SK-N-SH treated with all-trans-retinoic acid at 6 μM for 48 hours (cell line): ENCODE measurements at regions not wholly inside any gene's neighbourhood (a gene's known extent, or its start where the extent isn't known, plus 50 kb on each side); places are given as distances from the start of the nearest gene placed in this dataset.
"Not testable (repeated sequence)": the region's sequence is repeated elsewhere in the genome, so short reads cannot be mapped to it uniquely, and the experiment has no call there.

Experiments used
- ATAC-seq: fragments of 200-7000 bp; cut with Tn5 transposase; 3 replicates; pipeline ENCODE4 v1.9.1; 2020; ENCODE audit warnings: mild to moderate bottlenecking, moderate library complexity
- ARNTL ChIP-seq: fragments of 450-650 bp; formaldehyde crosslinking; IDR thresholded peaks from 2 replicates; pipeline ENCODE4 v1.5.0; 2020; ENCODE audit warnings: low read depth, mild to moderate bottlenecking, moderate library complexity, borderline replicate concordance
- BACH2 ChIP-seq: fragments of 250-450 bp; sonication (Bioruptor Pico); IDR thresholded peaks from 2 replicates; pipeline ENCODE4 v1.9.0; 2021; ENCODE audit warnings: mild to moderate bottlenecking, borderline replicate concordance
- CSDC2 ChIP-seq: fragments of 250-450 bp; sonication (Bioruptor Pico); IDR thresholded peaks from 2 replicates; pipeline ENCODE4 v1.5.0; 2020; ENCODE audit warnings: mild to moderate bottlenecking, moderate library complexity
- ESRRG ChIP-seq: fragments of 250-450 bp; sonication (Bioruptor Pico); IDR thresholded peaks from 2 replicates; pipeline ENCODE4 v1.6.1; 2021; ENCODE audit warnings: mild to moderate bottlenecking
- ISL1 ChIP-seq: fragments of 250-450 bp; sonication (Bioruptor Pico); IDR thresholded peaks from 2 replicates; pipeline ENCODE4 v2.1.2; 2022; ENCODE audit warnings: mild to moderate bottlenecking, moderate library complexity
- OSR1 ChIP-seq: fragments of 250-450 bp; sonication (Bioruptor Pico); IDR thresholded peaks from 2 replicates; pipeline ENCODE4 v1.8.0; 2022; ENCODE audit warnings: moderate library complexity, mild to moderate bottlenecking, inconsistent platforms
- PPARA ChIP-seq: fragments of 250-450 bp; sonication (Bioruptor Pico); IDR thresholded peaks from 2 replicates; pipeline ENCODE4 v1.5.0; 2020; ENCODE audit warnings: mild to moderate bottlenecking, borderline replicate concordance
- RARB ChIP-seq: fragments of 250-450 bp; sonication (Bioruptor Pico); IDR thresholded peaks from 2 replicates; pipeline ENCODE4 v1.8.0; 2021; ENCODE audit warnings: mild to moderate bottlenecking, moderate library complexity
- TCF4 ChIP-seq: fragments of 250-450 bp; sonication (Bioruptor Pico); IDR thresholded peaks from 2 replicates; pipeline ENCODE4 v1.8.0; 2021; ENCODE audit warnings: mild to moderate bottlenecking, moderate library complexity, borderline replicate concordance
- TOX ChIP-seq: fragments of 250-450 bp; sonication (Bioruptor Pico); IDR thresholded peaks from 2 replicates; pipeline ENCODE4 v1.8.0; 2021; ENCODE audit warnings: mild to moderate bottlenecking, moderate library complexity, borderline replicate concordance
- ZC3H10 ChIP-seq: fragments of 250-450 bp; sonication (Bioruptor Pico); IDR thresholded peaks from 2 replicates; pipeline ENCODE4 v1.5.1; 2021; ENCODE audit warnings: mild to moderate bottlenecking, moderate library complexity
- ZFP30 ChIP-seq: fragments of 450-650 bp; formaldehyde crosslinking; IDR thresholded peaks from 2 replicates; pipeline ENCODE4 v1.5.0; 2022; ENCODE audit warnings: mild to moderate bottlenecking, moderate library complexity
- ZNF565 ChIP-seq: fragments of 450-650 bp; formaldehyde crosslinking; conservative IDR thresholded peaks from 2 replicates; pipeline ENCODE4 v1.5.0; 2020; ENCODE audit warnings: low read depth, mild to moderate bottlenecking, moderate library complexity
- ZNF8 ChIP-seq: fragments of 450-650 bp; formaldehyde crosslinking; IDR thresholded peaks from 2 replicates; pipeline ENCODE4 v1.5.0; 2020; ENCODE audit warnings: mild to moderate bottlenecking, moderate library complexity
- TF ChIP-seq, protein P1 (sequence below): fragments of 250-450 bp; sonication (Bioruptor Pico); IDR thresholded peaks from 2 replicates; pipeline ENCODE4 v1.8.0; 2021; ENCODE audit warnings: low read depth, mild to moderate bottlenecking, moderate library complexity, borderline replicate concordance
- TF ChIP-seq, protein P2 (sequence below): fragments of 250-450 bp; sonication (Bioruptor Pico); IDR thresholded peaks from 2 replicates; pipeline ENCODE4 v1.8.0; 2020; ENCODE audit warnings: mild to moderate bottlenecking, moderate library complexity, borderline replicate concordance
- TF ChIP-seq, protein P3 (sequence below): fragments of 250-450 bp; sonication (Bioruptor Pico); IDR thresholded peaks from 2 replicates; pipeline ENCODE4 v1.5.1; 2021; ENCODE audit warnings: mild to moderate bottlenecking, moderate library complexity
- TF ChIP-seq, protein P4 (sequence below): fragments of 250-450 bp; sonication (Bioruptor Pico); IDR thresholded peaks from 2 replicates; pipeline ENCODE4 v1.5.1; 2020; ENCODE audit warnings: low read depth, mild to moderate bottlenecking, moderate library complexity
- TF ChIP-seq, protein P5 (sequence below): fragments of 250-450 bp; sonication (Bioruptor Pico); IDR thresholded peaks from 2 replicates; pipeline ENCODE4 v1.5.0; 2020; ENCODE audit warnings: mild to moderate bottlenecking, moderate library complexity

DNA sequence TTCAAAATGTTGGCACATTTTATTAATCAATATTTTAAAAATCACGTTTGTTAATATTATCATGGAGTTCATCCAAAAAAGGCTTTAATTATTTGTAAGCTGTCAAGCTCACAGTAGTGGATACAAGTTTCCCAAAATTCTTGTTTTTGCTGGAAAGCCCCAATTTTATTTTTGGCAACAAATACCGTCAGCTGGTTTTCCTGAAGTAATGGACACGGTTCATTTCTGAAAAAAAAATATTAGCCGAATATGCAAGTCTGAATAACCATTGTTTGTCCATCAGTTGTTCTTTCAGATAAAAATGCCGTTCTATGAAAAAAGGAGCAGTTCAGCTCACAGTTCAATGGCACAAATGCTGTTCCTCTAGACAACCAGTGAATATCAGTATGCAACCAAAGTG, 101.5 kb upstream of the RAI14 start (continued):
- TF ChIP-seq ZNF8 (CRISPR knock-in tag) (no peak), BACH2 (CRISPR knock-in tag) (no peak), CSDC2 (CRISPR knock-in tag) (no peak), ISL1 (CRISPR knock-in tag) (no peak), TOX (no peak)
- TF ChIP-seq, protein P1, sequence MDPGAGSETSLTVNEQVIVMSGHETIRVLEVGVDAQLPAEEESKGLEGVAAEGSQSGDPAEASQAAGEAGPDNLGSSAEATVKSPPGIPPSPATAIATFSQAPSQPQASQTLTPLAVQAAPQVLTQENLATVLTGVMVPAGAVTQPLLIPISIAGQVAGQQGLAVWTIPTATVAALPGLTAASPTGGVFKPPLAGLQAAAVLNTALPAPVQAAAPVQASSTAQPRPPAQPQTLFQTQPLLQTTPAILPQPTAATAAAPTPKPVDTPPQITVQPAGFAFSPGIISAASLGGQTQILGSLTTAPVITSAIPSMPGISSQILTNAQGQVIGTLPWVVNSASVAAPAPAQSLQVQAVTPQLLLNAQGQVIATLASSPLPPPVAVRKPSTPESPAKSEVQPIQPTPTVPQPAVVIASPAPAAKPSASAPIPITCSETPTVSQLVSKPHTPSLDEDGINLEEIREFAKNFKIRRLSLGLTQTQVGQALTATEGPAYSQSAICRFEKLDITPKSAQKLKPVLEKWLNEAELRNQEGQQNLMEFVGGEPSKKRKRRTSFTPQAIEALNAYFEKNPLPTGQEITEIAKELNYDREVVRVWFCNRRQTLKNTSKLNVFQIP (CRISPR knock-in tag), result no peak
- TF ChIP-seq, protein P2, sequence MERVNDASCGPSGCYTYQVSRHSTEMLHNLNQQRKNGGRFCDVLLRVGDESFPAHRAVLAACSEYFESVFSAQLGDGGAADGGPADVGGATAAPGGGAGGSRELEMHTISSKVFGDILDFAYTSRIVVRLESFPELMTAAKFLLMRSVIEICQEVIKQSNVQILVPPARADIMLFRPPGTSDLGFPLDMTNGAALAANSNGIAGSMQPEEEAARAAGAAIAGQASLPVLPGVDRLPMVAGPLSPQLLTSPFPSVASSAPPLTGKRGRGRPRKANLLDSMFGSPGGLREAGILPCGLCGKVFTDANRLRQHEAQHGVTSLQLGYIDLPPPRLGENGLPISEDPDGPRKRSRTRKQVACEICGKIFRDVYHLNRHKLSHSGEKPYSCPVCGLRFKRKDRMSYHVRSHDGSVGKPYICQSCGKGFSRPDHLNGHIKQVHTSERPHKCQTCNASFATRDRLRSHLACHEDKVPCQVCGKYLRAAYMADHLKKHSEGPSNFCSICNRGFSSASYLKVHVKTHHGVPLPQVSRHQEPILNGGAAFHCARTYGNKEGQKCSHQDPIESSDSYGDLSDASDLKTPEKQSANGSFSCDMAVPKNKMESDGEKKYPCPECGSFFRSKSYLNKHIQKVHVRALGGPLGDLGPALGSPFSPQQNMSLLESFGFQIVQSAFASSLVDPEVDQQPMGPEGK, result no peak

DNA sequence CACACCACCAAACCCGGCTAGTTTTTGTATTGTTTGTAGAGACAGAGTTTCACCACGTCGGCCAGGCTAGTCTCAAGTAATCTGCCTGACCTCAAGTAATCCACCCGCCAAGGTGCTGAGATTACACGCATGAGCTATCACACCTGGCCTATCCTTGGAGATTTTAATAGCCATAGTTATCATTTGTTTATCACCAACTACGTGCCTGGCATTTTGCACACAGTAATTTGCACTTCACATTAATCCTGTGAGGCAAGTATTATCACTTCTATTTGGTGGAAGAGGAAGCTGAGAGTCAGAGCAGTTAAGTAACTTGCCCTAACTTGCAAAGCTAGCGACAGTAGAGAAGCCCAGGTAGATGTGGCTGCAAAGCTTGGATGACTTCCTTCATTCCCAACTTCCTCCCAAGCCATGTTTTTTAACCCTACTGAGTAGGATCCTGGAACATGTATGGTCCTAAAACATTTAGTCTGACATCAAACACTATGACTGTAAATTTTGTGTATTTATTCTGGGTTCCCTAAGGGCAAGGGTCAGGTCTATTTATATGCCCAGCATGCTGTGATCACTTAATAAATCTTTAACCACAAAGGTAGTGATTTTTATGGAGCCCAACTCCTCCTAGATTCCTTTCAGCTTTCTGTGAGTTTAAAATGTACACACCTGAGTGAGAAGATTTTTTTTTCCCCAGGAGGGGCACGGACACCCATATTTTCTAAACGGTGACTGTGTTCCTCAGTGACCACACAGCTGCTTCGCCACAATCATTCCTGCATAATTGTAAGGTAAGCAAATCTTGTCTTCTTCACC, 100.2 kb upstream of the RAI14 start:
- no peak for TF ChIP-seq PPARA
- no peak for TF ChIP-seq ARNTL (CRISPR knock-in tag)
- TF ChIP-seq OSR1 (CRISPR knock-in tag), result no peak
- TF ChIP-seq ISL1 (CRISPR knock-in tag), result no peak
- TF ChIP-seq TOX, result no peak
- TF ChIP-seq, protein P2, result no peak
- TF ChIP-seq ESRRG (CRISPR knock-in tag), result no peak
- TF ChIP-seq, protein P3, sequence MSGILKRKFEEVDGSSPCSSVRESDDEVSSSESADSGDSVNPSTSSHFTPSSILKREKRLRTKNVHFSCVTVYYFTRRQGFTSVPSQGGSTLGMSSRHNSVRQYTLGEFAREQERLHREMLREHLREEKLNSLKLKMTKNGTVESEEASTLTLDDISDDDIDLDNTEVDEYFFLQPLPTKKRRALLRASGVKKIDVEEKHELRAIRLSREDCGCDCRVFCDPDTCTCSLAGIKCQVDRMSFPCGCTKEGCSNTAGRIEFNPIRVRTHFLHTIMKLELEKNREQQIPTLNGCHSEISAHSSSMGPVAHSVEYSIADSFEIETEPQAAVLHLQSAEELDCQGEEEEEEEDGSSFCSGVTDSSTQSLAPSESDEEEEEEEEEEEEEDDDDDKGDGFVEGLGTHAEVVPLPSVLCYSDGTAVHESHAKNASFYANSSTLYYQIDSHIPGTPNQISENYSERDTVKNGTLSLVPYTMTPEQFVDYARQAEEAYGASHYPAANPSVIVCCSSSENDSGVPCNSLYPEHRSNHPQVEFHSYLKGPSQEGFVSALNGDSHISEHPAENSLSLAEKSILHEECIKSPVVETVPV (CRISPR knock-in tag), result no peak
- no peak for TF ChIP-seq ZFP30
- no peak for TF ChIP-seq TCF4
- no peak for TF ChIP-seq ZNF565 (CRISPR knock-in tag)
- TF ChIP-seq, protein P4, sequence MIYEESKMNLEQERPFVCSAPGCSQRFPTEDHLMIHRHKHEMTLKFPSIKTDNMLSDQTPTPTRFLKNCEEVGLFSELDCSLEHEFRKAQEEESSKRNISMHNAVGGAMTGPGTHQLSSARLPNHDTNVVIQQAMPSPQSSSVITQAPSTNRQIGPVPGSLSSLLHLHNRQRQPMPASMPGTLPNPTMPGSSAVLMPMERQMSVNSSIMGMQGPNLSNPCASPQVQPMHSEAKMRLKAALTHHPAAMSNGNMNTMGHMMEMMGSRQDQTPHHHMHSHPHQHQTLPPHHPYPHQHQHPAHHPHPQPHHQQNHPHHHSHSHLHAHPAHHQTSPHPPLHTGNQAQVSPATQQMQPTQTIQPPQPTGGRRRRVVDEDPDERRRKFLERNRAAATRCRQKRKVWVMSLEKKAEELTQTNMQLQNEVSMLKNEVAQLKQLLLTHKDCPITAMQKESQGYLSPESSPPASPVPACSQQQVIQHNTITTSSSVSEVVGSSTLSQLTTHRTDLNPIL, result no peak

DNA sequence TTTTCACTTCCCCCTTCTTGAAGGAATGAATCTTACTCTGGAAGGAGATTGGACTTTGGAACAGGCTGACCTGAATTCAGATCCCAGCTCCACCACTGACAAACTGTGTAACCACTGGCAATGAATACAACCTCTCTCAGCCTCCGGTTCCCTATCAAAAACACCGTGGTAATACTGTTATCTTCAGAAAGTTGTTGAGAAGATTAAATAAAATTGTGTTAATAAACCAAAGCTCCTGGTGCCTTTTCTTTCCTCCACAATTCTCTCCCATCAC, 99.7 kb upstream of the RAI14 start:
- no peak for ATAC-seq
- no peak for TF ChIP-seq ZFP30
- TF ChIP-seq ZNF565 (CRISPR knock-in tag), result no peak
- TF ChIP-seq, protein P5, sequence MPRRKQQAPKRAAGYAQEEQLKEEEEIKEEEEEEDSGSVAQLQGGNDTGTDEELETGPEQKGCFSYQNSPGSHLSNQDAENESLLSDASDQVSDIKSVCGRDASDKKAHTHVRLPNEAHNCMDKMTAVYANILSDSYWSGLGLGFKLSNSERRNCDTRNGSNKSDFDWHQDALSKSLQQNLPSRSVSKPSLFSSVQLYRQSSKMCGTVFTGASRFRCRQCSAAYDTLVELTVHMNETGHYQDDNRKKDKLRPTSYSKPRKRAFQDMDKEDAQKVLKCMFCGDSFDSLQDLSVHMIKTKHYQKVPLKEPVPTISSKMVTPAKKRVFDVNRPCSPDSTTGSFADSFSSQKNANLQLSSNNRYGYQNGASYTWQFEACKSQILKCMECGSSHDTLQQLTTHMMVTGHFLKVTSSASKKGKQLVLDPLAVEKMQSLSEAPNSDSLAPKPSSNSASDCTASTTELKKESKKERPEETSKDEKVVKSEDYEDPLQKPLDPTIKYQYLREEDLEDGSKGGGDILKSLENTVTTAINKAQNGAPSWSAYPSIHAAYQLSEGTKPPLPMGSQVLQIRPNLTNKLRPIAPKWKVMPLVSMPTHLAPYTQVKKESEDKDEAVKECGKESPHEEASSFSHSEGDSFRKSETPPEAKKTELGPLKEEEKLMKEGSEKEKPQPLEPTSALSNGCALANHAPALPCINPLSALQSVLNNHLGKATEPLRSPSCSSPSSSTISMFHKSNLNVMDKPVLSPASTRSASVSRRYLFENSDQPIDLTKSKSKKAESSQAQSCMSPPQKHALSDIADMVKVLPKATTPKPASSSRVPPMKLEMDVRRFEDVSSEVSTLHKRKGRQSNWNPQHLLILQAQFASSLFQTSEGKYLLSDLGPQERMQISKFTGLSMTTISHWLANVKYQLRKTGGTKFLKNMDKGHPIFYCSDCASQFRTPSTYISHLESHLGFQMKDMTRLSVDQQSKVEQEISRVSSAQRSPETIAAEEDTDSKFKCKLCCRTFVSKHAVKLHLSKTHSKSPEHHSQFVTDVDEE (CRISPR knock-in tag), result no peak
- no peak for TF ChIP-seq PPARA
- TF ChIP-seq, protein P1 (CRISPR knock-in tag), result no peak
- TF ChIP-seq CSDC2 (CRISPR knock-in tag), result no peak
- TF ChIP-seq OSR1 (CRISPR knock-in tag), result no peak
- TF ChIP-seq RARB, result no peak
- TF ChIP-seq ZC3H10 (CRISPR knock-in tag), result no peak
- TF ChIP-seq, protein P4, result no peak
- TF ChIP-seq, all 23 proteins: peak for 0

More for the DNA sequence above, 100.2 kb upstream of the RAI14 start:
- no peak for ATAC-seq

DNA sequence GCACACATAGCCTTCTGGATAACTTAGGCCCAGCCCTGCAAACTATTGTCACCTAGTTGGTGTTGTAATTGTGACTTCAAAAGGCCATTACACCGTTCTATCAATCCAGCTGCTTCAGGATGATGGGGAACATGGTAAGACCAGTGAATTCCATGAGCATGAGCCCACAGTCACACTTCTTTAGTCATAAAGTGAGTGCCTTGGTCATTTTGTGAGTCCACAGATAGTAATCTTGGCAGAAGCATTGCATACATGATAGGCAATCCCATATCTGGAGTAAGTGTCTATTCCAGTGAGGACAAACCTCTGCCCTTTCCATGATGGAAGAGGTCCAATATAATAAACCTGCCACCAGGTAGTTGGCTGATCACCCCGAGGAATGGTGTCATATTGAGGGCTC, 94.5 kb upstream of the RAI14 start:
- not testable (repeated sequence) for ATAC-seq
